CD4-positive, CD25-positive, alpha-beta regulatory T cell (primary cell): ENCODE measurements at regions not wholly inside any gene's neighbourhood (a gene's known extent, or its start where the extent isn't known, plus 50 kb on each side); places are given as distances from the start of the nearest gene placed in this dataset.

ENCODE experiments used
- ATAC-seq, 2 donors: fragments of 150-1000 bp; cut with Tn5 transposase; one replicate each; pipeline ENCODE4 v1.10.0; 2021; ENCODE audit warnings: low read depth in 2 of 2, moderate number of reproducible peaks in 2 of 2, moderate library complexity in 1 of 2
- DNase-seq, 3 donors: peaks; one replicate each; pipeline versions ENCODE4 v3.0.0 to v3.0.0-alpha.2; 2012 to 2022; ENCODE audit warnings: mixed read lengths in 1 of 3
- H3K27ac ChIP-seq: one replicate; pipeline ENCODE4 v1.7.0; 2013; ENCODE audit warnings: mild to moderate bottlenecking, low read length; ENCODE audit not compliant: insufficient read depth, poor library complexity, severe bottlenecking
- H3K27me3 ChIP-seq: one replicate; pipeline ENCODE4 v1.7.0; 2013; ENCODE audit warnings: low read length; ENCODE audit not compliant: control insufficient read depth, insufficient read depth
- H3K36me3 ChIP-seq: one replicate; pipeline ENCODE4 v1.7.0; 2013; ENCODE audit warnings: mild to moderate bottlenecking, low read length, moderate library complexity; ENCODE audit not compliant: control insufficient read depth, insufficient read depth
- H3K4me1 ChIP-seq: 2 replicates; pipeline ENCODE4 v1.7.0; 2013; ENCODE audit warnings: mild to moderate bottlenecking, low read length; ENCODE audit not compliant: insufficient read depth, control insufficient read depth, poor library complexity, severe bottlenecking
- H3K4me3 ChIP-seq: one replicate; pipeline ENCODE4 v1.7.0; 2013; ENCODE audit warnings: low read depth, mild to moderate bottlenecking, low read length, moderate library complexity
- H3K9me3 ChIP-seq, 2 experiments: 1 replicate in 1 of 2; 2 replicates in 1 of 2; pipeline ENCODE4 v1.7.0; 2013; ENCODE audit warnings: low read length in 2 of 2, mild to moderate bottlenecking in 1 of 2, moderate library complexity in 1 of 2; ENCODE audit not compliant: control insufficient read depth in 2 of 2
- H3K27ac Mint-ChIP-seq, 3 donors: one replicate each; pipeline ENCODE4 v1.8.0; 2020 to 2022; ENCODE audit warnings: mild to moderate bottlenecking in 3 of 3, mixed read lengths in 3 of 3, moderate library complexity in 2 of 3
- H3K27me3 Mint-ChIP-seq: one replicate; pipeline ENCODE4 v1.8.0; 2022; ENCODE audit warnings: mild to moderate bottlenecking, mixed read lengths
- H3K36me3 Mint-ChIP-seq: one replicate; pipeline ENCODE4 v1.8.0; 2020; ENCODE audit warnings: mixed read lengths
- H3K4me1 Mint-ChIP-seq, 4 donors: one replicate each; pipeline ENCODE4 v1.8.0; 2020 to 2022; ENCODE audit warnings: mixed read lengths in 4 of 4, mild to moderate bottlenecking in 1 of 4
- H3K4me3 Mint-ChIP-seq, 4 donors: one replicate each; pipeline ENCODE4 v1.8.0; 2020 to 2022; ENCODE audit warnings: mild to moderate bottlenecking in 4 of 4, mixed read lengths in 4 of 4, moderate library complexity in 3 of 4
- H3K9me3 Mint-ChIP-seq, 7 donors: one replicate each; pipeline ENCODE4 v1.8.0; 2020 to 2022; ENCODE audit warnings: mixed read lengths in 7 of 7, mild to moderate bottlenecking in 3 of 7, moderate library complexity in 2 of 7

GRCh38 chr10:60611291-60611747, 167.0 kb upstream of the CDK1 start:
- DNase-seq (no peak), ATAC-seq (no peak)

DNA sequence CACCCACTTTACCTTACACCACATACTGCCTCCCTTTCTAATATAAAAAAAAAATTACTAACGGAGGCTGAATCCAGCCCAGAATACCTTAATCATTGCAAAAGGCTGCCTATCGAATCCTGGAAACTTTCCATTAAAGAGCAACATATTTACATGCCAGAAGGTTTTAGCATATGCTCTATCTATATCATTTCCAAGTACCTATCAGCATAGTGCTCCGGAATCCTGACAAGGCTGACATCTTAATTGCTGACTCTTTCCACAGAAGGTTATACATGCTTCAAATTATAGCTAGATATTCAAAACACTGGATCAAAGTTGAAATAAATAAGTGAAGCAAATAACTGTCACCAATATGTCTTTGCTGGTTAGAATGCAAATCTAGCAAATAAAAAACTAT, 170.9 kb upstream of the CDK1 start:
- H3K36me3 Mint-ChIP-seq: no peaks in the 10 kb centered on the region

More at GRCh38 chr10:60611291-60611747, 167.0 kb upstream of the CDK1 start:
- H3K9me3 ChIP-seq: no peaks in the 10 kb centered on the region
- H3K4me1 ChIP-seq: no peaks in the 10 kb centered on the region
- no peaks in the 10 kb centered on the region for H3K36me3 Mint-ChIP-seq
- H3K9me3 Mint-ChIP-seq: no peaks in the 10 kb centered on the region
- no peak overlapping the region for H3K27ac ChIP-seq
- no peak overlapping the region for H3K4me3 ChIP-seq
- H3K4me1 Mint-ChIP-seq: no peaks in the 10 kb centered on the region
- no peak overlapping the region for H3K27ac Mint-ChIP-seq
- no peaks in the 10 kb centered on the region for H3K36me3 ChIP-seq
- no peaks in the 10 kb centered on the region for H3K27me3 ChIP-seq
- no peaks in the 10 kb centered on the region for H3K27me3 Mint-ChIP-seq
- no peak overlapping the region for H3K4me3 Mint-ChIP-seq

GRCh38 chr10:60606343-60607080, 171.8 kb upstream of the CDK1 start:
- Mint-ChIP-seq H3K9me3 (no peaks in the 10 kb centered on the region), H3K4me1 (no peaks in the 10 kb centered on the region), H3K27me3 (no peaks in the 10 kb centered on the region), H3K27ac (no peak overlapping the region), H3K4me3 (no peak overlapping the region), H3K36me3 (no peaks in the 10 kb centered on the region)
- ATAC-seq: no peak
- H3K36me3 ChIP-seq: no peaks in the 10 kb centered on the region
- H3K27ac ChIP-seq: no peak overlapping the region
- no peaks in the 10 kb centered on the region for H3K27me3 ChIP-seq
- no peak for DNase-seq
- H3K4me3 ChIP-seq: no peak overlapping the region
- no peaks in the 10 kb centered on the region for H3K9me3 ChIP-seq
- H3K4me1 ChIP-seq: no peaks in the 10 kb centered on the region

More for the DNA sequence above, 170.9 kb upstream of the CDK1 start:
- no peaks in the 10 kb centered on the region for H3K4me1 ChIP-seq
- H3K9me3 ChIP-seq: no peaks in the 10 kb centered on the region
- no peak overlapping the region for H3K4me3 ChIP-seq
- H3K27ac Mint-ChIP-seq: no peak overlapping the region
- H3K9me3 Mint-ChIP-seq: no peaks in the 10 kb centered on the region
- H3K27ac ChIP-seq: no peak overlapping the region
- no peak for DNase-seq
- H3K36me3 ChIP-seq: no peaks in the 10 kb centered on the region
- no peak for ATAC-seq
- no peak overlapping the region for H3K4me3 Mint-ChIP-seq
- no peaks in the 10 kb centered on the region for H3K27me3 ChIP-seq
- H3K4me1 Mint-ChIP-seq: no peaks in the 10 kb centered on the region
- no peaks in the 10 kb centered on the region for H3K27me3 Mint-ChIP-seq

DNA sequence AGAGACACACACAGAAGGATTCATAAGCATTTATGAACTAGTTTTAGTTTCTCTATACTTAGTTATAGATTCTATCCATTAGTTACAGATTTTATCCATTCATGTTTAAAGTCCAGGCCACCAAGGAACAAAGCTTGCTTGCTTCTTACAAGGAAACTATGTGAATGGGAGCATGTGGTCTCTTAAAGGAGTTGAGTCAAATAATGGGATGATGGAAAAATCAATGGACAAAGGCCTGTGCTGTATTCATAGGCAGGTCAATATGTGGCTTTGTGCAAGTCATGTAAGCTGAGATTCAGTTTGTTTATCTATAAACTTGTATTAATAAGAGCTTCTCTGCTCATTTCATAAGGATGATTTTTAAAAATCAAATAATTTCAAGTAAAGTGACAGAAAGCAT, 172.8 kb upstream of the CDK1 start:
- Mint-ChIP-seq H3K36me3 (no peaks in the 10 kb centered on the region), H3K27ac (no peak overlapping the region), H3K4me3 (no peak overlapping the region), H3K27me3 (no peaks in the 10 kb centered on the region), H3K4me1 (no peaks in the 10 kb centered on the region), H3K9me3 (no peaks in the 10 kb centered on the region)
- no peaks in the 10 kb centered on the region for H3K36me3 ChIP-seq
- ATAC-seq (no peak), DNase-seq (no peak)
- H3K9me3 ChIP-seq: no peaks in the 10 kb centered on the region
- H3K27me3 ChIP-seq: no peaks in the 10 kb centered on the region
- no peak overlapping the region for H3K27ac ChIP-seq
- no peak overlapping the region for H3K4me3 ChIP-seq
- no peaks in the 10 kb centered on the region for H3K4me1 ChIP-seq

DNA sequence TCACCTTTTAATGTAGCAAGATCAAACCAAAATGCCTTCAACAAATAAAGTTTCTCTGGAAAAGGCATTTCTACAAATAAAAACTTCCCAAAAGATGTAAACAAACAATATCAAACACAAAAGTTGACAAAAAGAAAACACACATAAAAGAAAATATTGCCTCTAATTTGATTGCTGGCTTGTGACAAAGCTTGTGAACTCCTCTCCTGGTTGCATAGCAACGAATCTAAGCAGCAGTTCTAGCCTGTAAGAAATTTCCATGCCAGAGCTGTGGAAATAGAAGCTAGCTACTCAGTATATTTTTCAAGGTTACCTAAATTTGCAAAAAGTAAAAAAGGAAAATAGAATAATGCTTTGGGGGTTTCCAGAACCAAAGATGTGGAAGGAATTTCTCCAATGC, 173.9 kb upstream of the CDK1 start:
- Histone ChIP-seq H3K27me3 (no peaks in the 10 kb centered on the region), H3K4me1 (no peaks in the 10 kb centered on the region), H3K27ac (no peak overlapping the region), H3K4me3 (no peak overlapping the region), H3K36me3 (no peaks in the 10 kb centered on the region), H3K9me3 (no peaks in the 10 kb centered on the region)
- no peak for ATAC-seq
- H3K9me3 Mint-ChIP-seq: no peaks in the 10 kb centered on the region
- DNase-seq: no peak
- no peaks in the 10 kb centered on the region for H3K36me3 Mint-ChIP-seq
- H3K27ac Mint-ChIP-seq: no peak overlapping the region
- H3K4me3 Mint-ChIP-seq: no peak overlapping the region
- H3K27me3 Mint-ChIP-seq: no peaks in the 10 kb centered on the region
- H3K4me1 Mint-ChIP-seq: no peaks in the 10 kb centered on the region

DNA sequence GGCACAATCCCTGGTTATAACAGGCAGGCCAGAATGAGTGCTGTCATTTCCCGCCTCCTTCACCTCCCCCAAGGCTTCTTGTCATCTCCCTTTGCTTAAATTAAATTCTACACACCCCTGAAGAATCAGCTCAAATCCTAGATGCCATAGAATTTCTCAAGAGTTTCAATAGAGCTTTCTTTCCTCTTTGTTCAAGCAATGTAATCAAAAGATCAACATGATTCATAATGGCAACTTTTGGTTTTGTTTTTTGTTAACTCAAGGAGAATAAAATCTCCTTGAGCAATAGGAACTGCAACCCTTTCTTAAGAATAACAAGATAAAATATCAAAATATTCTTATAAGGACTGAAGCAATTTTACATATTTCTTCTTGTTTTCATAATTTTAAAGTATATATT, 180.8 kb upstream of the CDK1 start:
- Histone ChIP-seq H3K9me3 (no peaks in the 10 kb centered on the region), H3K36me3 (no peaks in the 10 kb centered on the region), H3K4me1 (no peaks in the 10 kb centered on the region), H3K4me3 (no peak overlapping the region), H3K27me3 (no peaks in the 10 kb centered on the region), H3K27ac (no peak overlapping the region)
- Mint-ChIP-seq H3K27ac (no peak overlapping the region), H3K4me3 (no peak overlapping the region), H3K36me3 (no peaks in the 10 kb centered on the region), H3K27me3 (no peaks in the 10 kb centered on the region), H3K4me1 (no peaks in the 10 kb centered on the region), H3K9me3 (no peaks in the 10 kb centered on the region)
- DNase-seq (no peak), ATAC-seq (no peak)

DNA sequence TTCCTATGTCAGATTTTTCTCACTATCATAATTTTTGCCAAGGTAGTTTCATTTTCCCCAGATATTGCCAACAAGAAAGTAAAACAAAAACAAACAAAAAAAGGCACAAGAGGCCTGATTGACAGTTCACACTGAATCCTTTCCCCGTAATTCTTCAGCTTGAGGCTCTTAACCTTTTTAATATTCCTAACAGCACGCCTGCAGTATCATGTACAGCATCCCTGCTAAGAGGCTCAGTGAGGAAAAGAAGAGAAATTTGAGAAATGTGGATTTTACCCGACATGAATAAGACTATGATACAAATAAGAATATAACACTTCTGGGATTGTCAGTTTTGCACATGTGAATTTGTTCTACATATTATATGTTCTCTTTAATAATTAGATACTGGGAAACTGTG, 182.4 kb upstream of the CDK1 start:
- Mint-ChIP-seq H3K9me3 (no peaks in the 10 kb centered on the region), H3K27me3 (no peaks in the 10 kb centered on the region), H3K27ac (no peak overlapping the region), H3K4me3 (no peak overlapping the region), H3K4me1 (no peaks in the 10 kb centered on the region), H3K36me3 (no peaks in the 10 kb centered on the region)
- Histone ChIP-seq H3K9me3 (no peaks in the 10 kb centered on the region), H3K4me1 (no peaks in the 10 kb centered on the region), H3K27ac (no peak overlapping the region), H3K27me3 (no peaks in the 10 kb centered on the region), H3K36me3 (no peaks in the 10 kb centered on the region), H3K4me3 (no peak overlapping the region)
- DNase-seq: no peak
- no peak for ATAC-seq

DNA sequence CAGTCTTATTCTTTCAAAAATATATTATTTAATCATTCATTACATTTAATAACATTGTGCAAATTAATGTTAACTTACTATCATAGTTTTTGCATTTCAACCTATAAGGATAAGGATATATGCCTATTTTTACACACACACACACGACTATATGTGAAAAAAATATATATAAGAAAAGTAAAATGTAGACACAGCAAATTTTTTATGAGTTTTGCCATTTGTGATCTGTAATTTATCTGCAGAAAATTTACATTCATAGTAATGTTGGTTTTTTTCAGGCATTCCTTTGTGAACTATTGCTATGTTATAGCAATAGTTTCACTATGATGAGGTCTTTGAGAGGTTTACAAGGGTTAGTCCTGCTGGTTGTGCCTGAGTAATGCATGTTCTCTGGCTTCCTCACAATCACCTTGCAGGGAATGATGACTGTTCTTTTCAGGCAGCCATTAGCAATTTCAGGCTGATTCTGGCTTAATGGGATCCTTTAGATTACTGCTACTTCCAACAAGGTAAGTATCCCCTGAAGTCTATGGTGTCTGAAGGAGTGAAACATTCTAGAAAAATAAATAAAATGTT, 183.7 kb upstream of the CDK1 start:
- Mint-ChIP-seq H3K27me3 (no peaks in the 10 kb centered on the region), H3K27ac (no peak overlapping the region), H3K9me3 (no peaks in the 10 kb centered on the region), H3K4me1 (no peaks in the 10 kb centered on the region), H3K4me3 (no peak overlapping the region), H3K36me3 (no peaks in the 10 kb centered on the region)
- DNase-seq (no peak), ATAC-seq (no peak)
- Histone ChIP-seq H3K9me3 (no peaks in the 10 kb centered on the region), H3K27me3 (no peaks in the 10 kb centered on the region), H3K4me3 (no peak overlapping the region), H3K36me3 (no peaks in the 10 kb centered on the region), H3K4me1 (no peaks in the 10 kb centered on the region), H3K27ac (no peak overlapping the region)
